HG03039 (cell line): ENCODE measurements at regions not wholly inside any gene's neighbourhood (a gene's known extent, or its start where the extent isn't known, plus 50 kb on each side); places are given as distances from the start of the nearest gene placed in this dataset.
"Not testable (repeated sequence)": the region's sequence is repeated elsewhere in the genome, so short reads cannot be mapped to it uniquely, and the experiment has no call there.

ENCODE experiments used
- ATAC-seq: cut with Tn5 transposase; IDR thresholded peaks from one replicate; pipeline ENCODE4 v1.9.1; 2021; ENCODE audit warnings: mild to moderate bottlenecking, moderate library complexity; ENCODE audit not compliant: unreplicated experiment

- ATAC-seq: no peak
Observed at GRCh38 chr6:50993941-50994720, 175.5 kb downstream of the TFAP2B start.

GRCh38 chr6:50995036-50995435, 176.4 kb downstream of the TFAP2B start:
- ATAC-seq: no peak

GRCh38 chr6:50998905-50999304, 180.2 kb downstream of the TFAP2B start:
- no peak for ATAC-seq

- no peak for ATAC-seq
Observed at GRCh38 chr6:51001399-51001798, 182.7 kb downstream of the TFAP2B start.

- ATAC-seq: no peak
Observed at GRCh38 chr6:51004380-51004779, 185.7 kb downstream of the TFAP2B start.

- ATAC-seq: no peak
Observed at GRCh38 chr6:51005779-51006178, 187.1 kb downstream of the TFAP2B start.

GRCh38 chr6:51007237-51007636, 188.6 kb downstream of the TFAP2B start:
- no peak for ATAC-seq

GRCh38 chr6:51008693-51009092, 190.0 kb downstream of the TFAP2B start:
- ATAC-seq: not testable (repeated sequence)

- no peak for ATAC-seq
Observed at GRCh38 chr6:51013376-51013775, 194.7 kb downstream of the TFAP2B start.

- ATAC-seq: no peak
Observed at GRCh38 chr6:51015394-51015793, 196.7 kb downstream of the TFAP2B start.

- no peak for ATAC-seq
Observed at GRCh38 chr6:51016489-51016888, 197.8 kb downstream of the TFAP2B start.

- no peak for ATAC-seq
Observed at GRCh38 chr6:51019806-51020205, 201.1 kb downstream of the TFAP2B start.

- no peak for ATAC-seq
Observed at GRCh38 chr6:51021171-51021570, 202.5 kb downstream of the TFAP2B start.

- no peak for ATAC-seq
Observed at GRCh38 chr6:51024126-51024525, 205.5 kb downstream of the TFAP2B start.

GRCh38 chr6:51025082-51025777, 206.6 kb downstream of the TFAP2B start:
- ATAC-seq: no peak

- ATAC-seq: no peak
Observed at GRCh38 chr6:51027283-51028065, 208.8 kb downstream of the TFAP2B start.

- no peak for ATAC-seq
Observed at GRCh38 chr6:51028276-51028675, 209.6 kb downstream of the TFAP2B start.

- no peak for ATAC-seq
Observed at GRCh38 chr6:51029561-51029960, 210.9 kb downstream of the TFAP2B start.

GRCh38 chr6:51045548-51045947, 226.9 kb downstream of the TFAP2B start:
- no peak for ATAC-seq

GRCh38 chr6:51049288-51049982, 230.8 kb downstream of the TFAP2B start:
- no peak for ATAC-seq
